ENCODE measurements at regions not wholly inside any gene's neighbourhood (a gene's known extent, or its start where the extent isn't known, plus 50 kb on each side); places are given as distances from the start of the nearest gene placed in this dataset.

DNA sequence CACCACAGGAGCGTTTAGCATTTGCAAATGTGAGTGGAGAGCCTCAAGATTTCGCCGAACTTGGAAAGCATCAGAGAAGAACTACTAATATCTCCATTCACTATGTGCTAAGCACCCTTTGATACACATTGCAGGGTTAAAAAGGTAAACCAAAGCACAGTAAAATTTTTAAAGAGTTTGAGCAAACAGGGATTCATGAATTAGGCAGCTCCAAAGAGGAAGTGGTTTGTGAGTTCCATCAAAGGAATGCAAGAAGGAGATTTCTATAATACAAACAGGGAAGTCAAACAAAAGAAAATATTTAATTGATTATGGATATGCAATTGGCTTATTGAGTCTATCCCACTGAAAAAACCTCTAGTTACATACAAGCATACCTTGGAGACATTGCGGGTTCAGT lies 81.1 kb upstream of the TMEM72 start:
- no peak for TF ChIP-seq EZH2 (IDR thresholded peaks at IDR 0.05; ENCODE audit: low read length, missing control alignments)
- TF ChIP-seq, protein P1, sequence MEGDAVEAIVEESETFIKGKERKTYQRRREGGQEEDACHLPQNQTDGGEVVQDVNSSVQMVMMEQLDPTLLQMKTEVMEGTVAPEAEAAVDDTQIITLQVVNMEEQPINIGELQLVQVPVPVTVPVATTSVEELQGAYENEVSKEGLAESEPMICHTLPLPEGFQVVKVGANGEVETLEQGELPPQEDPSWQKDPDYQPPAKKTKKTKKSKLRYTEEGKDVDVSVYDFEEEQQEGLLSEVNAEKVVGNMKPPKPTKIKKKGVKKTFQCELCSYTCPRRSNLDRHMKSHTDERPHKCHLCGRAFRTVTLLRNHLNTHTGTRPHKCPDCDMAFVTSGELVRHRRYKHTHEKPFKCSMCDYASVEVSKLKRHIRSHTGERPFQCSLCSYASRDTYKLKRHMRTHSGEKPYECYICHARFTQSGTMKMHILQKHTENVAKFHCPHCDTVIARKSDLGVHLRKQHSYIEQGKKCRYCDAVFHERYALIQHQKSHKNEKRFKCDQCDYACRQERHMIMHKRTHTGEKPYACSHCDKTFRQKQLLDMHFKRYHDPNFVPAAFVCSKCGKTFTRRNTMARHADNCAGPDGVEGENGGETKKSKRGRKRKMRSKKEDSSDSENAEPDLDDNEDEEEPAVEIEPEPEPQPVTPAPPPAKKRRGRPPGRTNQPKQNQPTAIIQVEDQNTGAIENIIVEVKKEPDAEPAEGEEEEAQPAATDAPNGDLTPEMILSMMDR (conservative IDR thresholded peaks at IDR 0.05 in 1 of 2, IDR thresholded peaks at IDR 0.05 in 1 of 2; ENCODE audit: low read depth in 1 of 2, low read length in 2 of 2), result no peak
